K562 (cell line): ENCODE measurements at regions not wholly inside any gene's neighbourhood (a gene's known extent, or its start where the extent isn't known, plus 50 kb on each side); places are given as distances from the start of the nearest gene placed in this dataset.

Experiments
- ATAC-seq: fragments of 200-7000 bp; cut with Tn5 transposase; 3 replicates; pipeline ENCODE4 v1.9.1; 2020; ENCODE audit warnings: moderate library complexity
- BruUV-seq: library from RNA; stranded (reverse); fragments of 400-500 nt; replicated peaks from 2 replicates; lab custom pipeline; 2021; lab: Mats Ljungman, UMichigan
- CTCF ChIA-PET: fragments of 300-600 bp; formaldehyde crosslinking; extraction: SDS; loops from one replicate; lab custom pipeline; 2021; ENCODE audit warnings: low intra/inter-chr PET ratio; lab: Yijun Ruan, JAX
- POLR2A ChIA-PET: fragments of 300-600, 350-650 bp; sonication (Branson Sonifier 250); formaldehyde crosslinking; extraction: SDS; loops from one replicate; lab custom pipeline; 2021; ENCODE audit warnings: antibody characterized with exemption, inconsistent platforms; lab: Yijun Ruan, JAX
- DNase-seq, 4 experiments: peaks; one replicate each; pipeline versions ENCODE4 v3.0.0 to v3.0.0-alpha.2; 2011 to 2018; ENCODE audit warnings: low spot score in 3 of 4, mixed read lengths in 3 of 4; ENCODE audit errors: extremely low read depth in 1 of 4
- FAIRE-seq: peaks from 2 replicates; lab custom pipeline; 2011; peaks lifted over from hg19 to GRCh38; lab: Jason Lieb, UNC
- H2AFZ ChIP-seq: 2 replicates; pipeline ENCODE4 v1.6.0; 2011; ENCODE audit warnings: low read depth, low read length, control low read depth, inconsistent platforms
- H3K27ac ChIP-seq: fragments of 200-600 bp; 3 replicates; pipeline ENCODE4 v1.8.0; 2011; ENCODE audit warnings: low read depth, mild to moderate bottlenecking, control low read depth, inconsistent platforms, low read length, moderate library complexity, mixed read lengths; ENCODE audit errors: extremely low read depth
- H3K27me3 ChIP-seq, 2 experiments: fragments of 300-600 bp in 1 of 2; 2 replicates in 1 of 2; 3 replicates in 1 of 2; pipeline versions ENCODE4 v1.6.0 to v1.8.0; 2011; ENCODE audit warnings: inconsistent platforms in 2 of 2, low read length in 2 of 2, mild to moderate bottlenecking in 1 of 2, mixed read lengths in 1 of 2, moderate library complexity in 1 of 2; ENCODE audit not compliant: control insufficient read depth in 2 of 2, insufficient read depth in 2 of 2
- H3K36me3 ChIP-seq: fragments of 300-600 bp; 3 replicates; pipeline ENCODE4 v1.8.0; 2011; ENCODE audit warnings: mild to moderate bottlenecking, low read length, inconsistent platforms; ENCODE audit not compliant: control insufficient read depth, insufficient read depth
- H3K4me1 ChIP-seq, 2 experiments: fragments of 200-600 bp in 1 of 2; replicated peaks in 1 of 2; 2 replicates in 1 of 2; 3 replicates in 1 of 2; pipeline versions ENCODE4 v1.5.1 to v1.8.0; 2011; ENCODE audit warnings: inconsistent platforms in 2 of 2, low read length in 2 of 2, mild to moderate bottlenecking in 1 of 2, mixed read lengths in 1 of 2, moderate library complexity in 1 of 2; ENCODE audit not compliant: control insufficient read depth in 2 of 2, insufficient read depth in 2 of 2
- H3K4me2 ChIP-seq: 2 replicates; pipeline ENCODE4 v1.6.1; 2011; ENCODE audit warnings: low read length, control low read depth, inconsistent platforms, mixed read lengths; ENCODE audit not compliant: insufficient read depth
- H3K4me3 ChIP-seq: fragments of 200-600 bp; sonication (generic), shearing (Covaris generic); 2 replicates; pipeline ENCODE4 v1.5.1; 2016; ENCODE audit warnings: control low read depth, inconsistent platforms
- H3K79me2 ChIP-seq: fragments of 200-600 bp; 3 replicates; pipeline ENCODE4 v1.8.0; 2011; ENCODE audit warnings: low read length, inconsistent platforms; ENCODE audit not compliant: control insufficient read depth, insufficient read depth
- H3K9ac ChIP-seq, 2 experiments: 2 replicates each; pipeline versions ENCODE4 v1.6.0 to v1.6.1; 2011; ENCODE audit warnings: low read depth in 2 of 2, low read length in 2 of 2, control low read depth in 1 of 2, inconsistent platforms in 1 of 2, mild to moderate bottlenecking in 1 of 2, mixed read lengths in 1 of 2; ENCODE audit not compliant: insufficient read depth in 1 of 2
- H3K9me1 ChIP-seq: one replicate; pipeline ENCODE4 v1.6.0; 2011; ENCODE audit warnings: inconsistent platforms, mild to moderate bottlenecking, low read length, moderate library complexity; ENCODE audit not compliant: control insufficient read depth, insufficient read depth
- H3K9me3 ChIP-seq: replicated peaks from 2 replicates; pipeline ENCODE4 v1.5.1; 2011; ENCODE audit warnings: low read depth, low read length, inconsistent platforms; ENCODE audit not compliant: control insufficient read depth, insufficient read depth
- H4K20me1 ChIP-seq: replicated peaks from 2 replicates; pipeline ENCODE4 v1.6.1; 2011; ENCODE audit warnings: low read length, inconsistent platforms, mixed read lengths; ENCODE audit not compliant: control insufficient read depth, insufficient read depth
- ARID1B ChIP-seq: fragments of 450-650 bp; IDR thresholded peaks from 2 replicates; pipeline ENCODE4 v1.6.1; 2016; ENCODE audit warnings: antibody characterized with exemption, mild to moderate bottlenecking, inconsistent platforms
- C11orf30 ChIP-seq: fragments of 450-650 bp; IDR thresholded peaks from 2 replicates; pipeline ENCODE4 v1.6.1; 2016; ENCODE audit warnings: low read depth, mild to moderate bottlenecking
- CC2D1A ChIP-seq: fragments of 450-650 bp; IDR thresholded peaks from 2 replicates; pipeline ENCODE4 v1.6.1; 2017; ENCODE audit warnings: mild to moderate bottlenecking
- CREBBP ChIP-seq: IDR thresholded peaks from one replicate; pipeline ENCODE4 v1.6.1; 2012; ENCODE audit warnings: low read depth, mild to moderate bottlenecking, control low read depth, inconsistent platforms, low read length
- EWSR1 ChIP-seq: fragments of 450-650 bp; IDR thresholded peaks from 2 replicates; pipeline ENCODE4 v1.6.1; 2018; ENCODE audit warnings: borderline replicate concordance, mild to moderate bottlenecking, low read depth, moderate library complexity; ENCODE audit not compliant: partially characterized antibody
- FOSL1 ChIP-seq: fragments of 200-800 bp; sonication (Bioruptor generic); conservative IDR thresholded peaks from 2 replicates; pipeline ENCODE4 v1.6.1; 2016; ENCODE audit warnings: missing genetic modification characterization, missing compliant biosample characterization
- KDM2B ChIP-seq: fragments of 250-450 bp; sonication (Bioruptor Pico); IDR thresholded peaks from 2 replicates; pipeline ENCODE4 v1.8.0; 2021; ENCODE audit warnings: mild to moderate bottlenecking, moderate library complexity
- ZFP1 ChIP-seq: fragments of 450-650 bp; formaldehyde crosslinking; IDR thresholded peaks from 2 replicates; pipeline ENCODE4 v1.4.0; 2020; ENCODE audit warnings: mild to moderate bottlenecking, mixed read lengths
- ZNF232 ChIP-seq: sonication (generic); formaldehyde crosslinking; IDR thresholded peaks from 2 replicates; pipeline ENCODE4 v1.8.0; 2022; ENCODE audit warnings: mild to moderate bottlenecking, missing genetic modification reagents
- ZNF253 ChIP-seq: fragments of 250-450 bp; sonication (Bioruptor Pico); conservative IDR thresholded peaks from 2 replicates; pipeline ENCODE4 v1.6.1; 2021; ENCODE audit warnings: mild to moderate bottlenecking
- ZNF282 ChIP-seq: sonication (generic); formaldehyde crosslinking; IDR thresholded peaks from 2 replicates; pipeline ENCODE4 v1.8.1; 2023; ENCODE audit warnings: missing genetic modification reagents
- ZNF507 ChIP-seq: conservative IDR thresholded peaks from 2 replicates; pipeline ENCODE4 v1.6.1; 2017; ENCODE audit warnings: missing genetic modification characterization, missing compliant biosample characterization
- WGBS: fragments of 100-300 bp; shearing (Covaris generic); methylation state at CpG from one replicate; pipeline ENCODE4 v1.1.6; 2016; ENCODE audit warnings: low coverage, mixed read lengths; ENCODE audit not compliant: insufficient coverage; ENCODE audit errors: missing lambda C conversion rate; 5-methylcytosine and 5-hydroxymethylcytosine counted together
- in situ Hi-C: fragments of 300-500 bp; cut with MboI; formaldehyde crosslinking; loops from 4 replicates; pipeline ENCODE4 v1.15.0; 2018; ENCODE audit warnings: inconsistent platforms, mixed read lengths
- intact Hi-C: fragments of 100-400 bp; cut with micrococcal nuclease; formaldehyde crosslinking; loops from 2 replicates; pipeline ENCODE4 v1.14.2; 2022
- TF ChIP-seq, protein P1 (sequence below): IDR thresholded peaks from 2 replicates; pipeline ENCODE4 v1.6.1; 2012; ENCODE audit warnings: low read depth, low read length, improper control_type of control experiment, borderline replicate concordance
- TF ChIP-seq, protein P2 (sequence below), 2 experiments: fragments of 200-800 bp in 1 of 2; sonication (Bioruptor generic) in 1 of 2; sonication (generic) in 1 of 2; formaldehyde crosslinking in 1 of 2; IDR thresholded peaks in 1 of 2; conservative IDR thresholded peaks in 1 of 2; 2 replicates each; pipeline versions ENCODE4 v1.5.0 to v1.6.1; 2016 to 2020; ENCODE audit warnings: missing compliant biosample characterization in 1 of 2, missing genetic modification characterization in 1 of 2, missing genetic modification reagents in 1 of 2
- TF ChIP-seq, protein P3 (sequence below): fragments of 250-450 bp; sonication (Bioruptor Pico); IDR thresholded peaks from 2 replicates; pipeline ENCODE4 v1.4.0; 2020
- TF ChIP-seq, protein P4 (sequence below): fragments of 250-450 bp; sonication (Bioruptor Pico); IDR thresholded peaks from 2 replicates; pipeline ENCODE4 v1.8.0; 2021; ENCODE audit warnings: moderate library complexity, mild to moderate bottlenecking, inconsistent platforms
- TF ChIP-seq, protein P5 (sequence below): sonication (generic); formaldehyde crosslinking; IDR thresholded peaks from 2 replicates; pipeline ENCODE4 v1.8.1; 2023; ENCODE audit warnings: mild to moderate bottlenecking, missing genetic modification reagents

DNA sequence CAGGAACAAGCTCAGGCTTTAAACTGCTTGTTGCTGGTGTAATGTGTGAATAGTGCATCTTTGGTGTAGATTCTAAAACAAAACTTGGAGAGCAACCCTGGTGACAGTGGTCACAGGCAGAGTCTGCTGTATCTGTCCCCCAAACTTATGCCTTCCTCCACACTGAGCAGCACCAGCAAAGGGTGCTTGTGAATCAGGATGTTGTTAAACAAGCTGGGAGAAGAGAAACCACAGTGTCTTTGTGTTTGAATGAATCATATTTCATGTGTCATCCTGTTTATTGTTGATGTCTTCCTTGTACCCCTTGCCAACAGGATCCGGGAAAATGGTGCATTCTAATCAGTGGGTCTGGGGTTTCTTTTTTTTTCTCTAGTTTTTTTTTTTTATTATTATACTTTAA is 91.9 kb upstream of the COG2 start (continued):
- no peak for TF ChIP-seq CC2D1A
- TF ChIP-seq, protein P1, sequence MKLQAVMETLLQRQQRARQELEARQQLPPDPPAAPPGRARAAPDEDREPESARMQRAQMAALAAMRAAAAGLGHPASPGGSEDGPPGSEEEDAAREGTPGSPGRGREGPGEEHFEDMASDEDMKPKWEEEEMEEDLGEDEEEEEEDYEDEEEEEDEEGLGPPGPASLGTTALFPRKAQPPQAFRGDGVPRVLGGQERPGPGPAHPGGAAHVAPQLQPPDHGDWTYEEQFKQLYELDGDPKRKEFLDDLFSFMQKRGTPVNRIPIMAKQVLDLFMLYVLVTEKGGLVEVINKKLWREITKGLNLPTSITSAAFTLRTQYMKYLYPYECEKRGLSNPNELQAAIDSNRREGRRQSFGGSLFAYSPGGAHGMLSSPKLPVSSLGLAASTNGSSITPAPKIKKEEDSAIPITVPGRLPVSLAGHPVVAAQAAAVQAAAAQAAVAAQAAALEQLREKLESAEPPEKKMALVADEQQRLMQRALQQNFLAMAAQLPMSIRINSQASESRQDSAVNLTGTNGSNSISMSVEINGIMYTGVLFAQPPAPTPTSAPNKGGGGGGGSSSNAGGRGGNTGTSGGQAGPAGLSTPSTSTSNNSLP = no peak
- TF ChIP-seq ZFP1 (CRISPR knock-in tag) = no peak
- no peak for TF ChIP-seq EWSR1

DNA sequence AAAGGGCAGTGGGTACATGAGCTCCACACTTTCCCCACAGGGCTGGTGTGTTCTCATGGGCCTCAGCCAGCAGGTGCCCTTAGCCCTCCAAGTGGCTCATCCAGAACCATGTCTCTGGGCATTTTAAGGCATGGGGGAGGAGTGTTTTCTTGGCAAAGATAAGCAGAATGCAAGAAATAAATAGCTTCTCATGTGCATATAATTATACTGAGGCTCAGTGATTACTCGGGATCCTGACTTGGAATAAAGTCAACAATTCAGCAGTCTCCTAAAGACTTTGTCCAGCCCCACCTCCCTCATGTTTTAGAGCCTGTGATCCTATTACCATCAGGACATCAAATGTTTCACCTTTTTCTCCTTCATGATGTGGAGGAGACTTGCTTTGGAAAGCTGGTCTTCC is 92.7 kb upstream of the COG2 start:
- CTCF ChIA-PET = no interaction called here
- Histone ChIP-seq H3K9me3 (no peaks in the 10 kb centered on the region), H3K27me3 (no peaks in the 10 kb centered on the region; a peak in 1 of 5 replicates), H3K4me3 (no peak overlapping the region), H3K27ac (no peak overlapping the region), H3K9me1 (no peaks in the 10 kb centered on the region), H3K79me2 (no peaks in the 10 kb centered on the region), H3K9ac (no peak overlapping the region), H3K4me2 (no peak overlapping the region), H3K4me1 (no peaks in the 10 kb centered on the region), H3K36me3 (no peaks in the 10 kb centered on the region), H4K20me1 (no peaks in the 10 kb centered on the region; the same call in none of the 2 replicates), H2AFZ (no peak overlapping the region)
- in situ Hi-C loops (no loop called here), intact Hi-C loops (no loop called here)
- POLR2A ChIA-PET = interaction anchor here (0.9 kb wide), 1 partner anchor 10 kb away, joined by 3 read pairs; no protein-coding TSS in a partner anchor
- DNase-seq (no peak), ATAC-seq (no peak), FAIRE-seq (no peak)
- 0% methylated on average over 1 of the region's 1 CpG for WGBS
- BruUV-seq = no TSS peak
- TF ChIP-seq CREBBP = no peak
- TF ChIP-seq ZNF232 = no peak
- TF ChIP-seq, protein P2, sequence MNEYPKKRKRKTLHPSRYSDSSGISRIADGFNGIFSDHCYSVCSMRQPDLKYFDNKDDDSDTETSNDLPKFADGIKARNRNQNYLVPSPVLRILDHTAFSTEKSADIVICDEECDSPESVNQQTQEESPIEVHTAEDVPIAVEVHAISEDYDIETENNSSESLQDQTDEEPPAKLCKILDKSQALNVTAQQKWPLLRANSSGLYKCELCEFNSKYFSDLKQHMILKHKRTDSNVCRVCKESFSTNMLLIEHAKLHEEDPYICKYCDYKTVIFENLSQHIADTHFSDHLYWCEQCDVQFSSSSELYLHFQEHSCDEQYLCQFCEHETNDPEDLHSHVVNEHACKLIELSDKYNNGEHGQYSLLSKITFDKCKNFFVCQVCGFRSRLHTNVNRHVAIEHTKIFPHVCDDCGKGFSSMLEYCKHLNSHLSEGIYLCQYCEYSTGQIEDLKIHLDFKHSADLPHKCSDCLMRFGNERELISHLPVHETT (CRISPR knock-in tag; conservative IDR thresholded peaks at IDR 0.05 in 1 of 2, IDR thresholded peaks at IDR 0.05 in 1 of 2) = no peak
- no peak for TF ChIP-seq KDM2B (CRISPR knock-in tag)
- TF ChIP-seq, protein P3, sequence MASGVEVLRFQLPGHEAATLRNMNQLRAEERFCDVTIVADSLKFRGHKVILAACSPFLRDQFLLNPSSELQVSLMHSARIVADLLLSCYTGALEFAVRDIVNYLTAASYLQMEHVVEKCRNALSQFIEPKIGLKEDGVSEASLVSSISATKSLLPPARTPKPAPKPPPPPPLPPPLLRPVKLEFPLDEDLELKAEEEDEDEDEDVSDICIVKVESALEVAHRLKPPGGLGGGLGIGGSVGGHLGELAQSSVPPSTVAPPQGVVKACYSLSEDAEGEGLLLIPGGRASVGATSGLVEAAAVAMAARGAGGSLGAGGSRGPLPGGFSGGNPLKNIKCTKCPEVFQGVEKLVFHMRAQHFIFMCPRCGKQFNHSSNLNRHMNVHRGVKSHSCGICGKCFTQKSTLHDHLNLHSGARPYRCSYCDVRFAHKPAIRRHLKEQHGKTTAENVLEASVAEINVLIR (CRISPR knock-in tag) = no peak
- TF ChIP-seq ARID1B = no peak
- TF ChIP-seq, protein P4, sequence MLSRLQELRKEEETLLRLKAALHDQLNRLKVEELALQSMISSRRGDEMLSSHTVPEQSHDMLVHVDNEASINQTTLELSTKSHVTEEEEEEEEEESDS (CRISPR knock-in tag) = no peak
- TF ChIP-seq FOSL1 (tag) = no peak
- TF ChIP-seq ZNF507 (tag) = no peak
- TF ChIP-seq ZNF282 (CRISPR knock-in tag) = no peak
- TF ChIP-seq, protein P5, sequence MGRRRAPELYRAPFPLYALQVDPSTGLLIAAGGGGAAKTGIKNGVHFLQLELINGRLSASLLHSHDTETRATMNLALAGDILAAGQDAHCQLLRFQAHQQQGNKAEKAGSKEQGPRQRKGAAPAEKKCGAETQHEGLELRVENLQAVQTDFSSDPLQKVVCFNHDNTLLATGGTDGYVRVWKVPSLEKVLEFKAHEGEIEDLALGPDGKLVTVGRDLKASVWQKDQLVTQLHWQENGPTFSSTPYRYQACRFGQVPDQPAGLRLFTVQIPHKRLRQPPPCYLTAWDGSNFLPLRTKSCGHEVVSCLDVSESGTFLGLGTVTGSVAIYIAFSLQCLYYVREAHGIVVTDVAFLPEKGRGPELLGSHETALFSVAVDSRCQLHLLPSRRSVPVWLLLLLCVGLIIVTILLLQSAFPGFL (CRISPR knock-in tag) = no peak
- TF ChIP-seq C11orf30 = no peak
- TF ChIP-seq ZNF253 (CRISPR knock-in tag) = no peak
